GM18867 (cell line): ENCODE measurements at regions not wholly inside any gene's neighbourhood (a gene's known extent, or its start where the extent isn't known, plus 50 kb on each side); places are given as distances from the start of the nearest gene placed in this dataset.
"Not testable (repeated sequence)": the region's sequence is repeated elsewhere in the genome, so short reads cannot be mapped to it uniquely, and the experiment has no call there.

Source experiments
- ATAC-seq: cut with Tn5 transposase; IDR thresholded peaks from one replicate; pipeline ENCODE4 v1.9.1; 2021; ENCODE audit warnings: mild to moderate bottlenecking, moderate library complexity; ENCODE audit not compliant: unreplicated experiment

GRCh38 chr18:43341014-43341413 is 63.7 kb upstream of the SYT4 start:
- no peak for ATAC-seq

- no peak for ATAC-seq
Measured at GRCh38 chr18:43350176-43350575, 72.9 kb upstream of the SYT4 start.

- ATAC-seq, result no peak
Measured at GRCh38 chr18:43364535-43364934, 87.2 kb upstream of the SYT4 start.

- no peak for ATAC-seq
Measured at GRCh38 chr18:43367895-43368294, 90.6 kb upstream of the SYT4 start.

GRCh38 chr18:43369311-43369710 is 92.0 kb upstream of the SYT4 start:
- not testable (repeated sequence) for ATAC-seq

GRCh38 chr18:43372773-43373172 is 95.5 kb upstream of the SYT4 start:
- no peak for ATAC-seq

GRCh38 chr18:43380104-43380672 is 102.9 kb upstream of the SYT4 start:
- no peak for ATAC-seq

- ATAC-seq, result no peak
Measured at GRCh38 chr18:43382641-43383403, 105.5 kb upstream of the SYT4 start.

- ATAC-seq, result no peak
Measured at GRCh38 chr18:43389163-43389562, 111.9 kb upstream of the SYT4 start.

- ATAC-seq, result no peak
Measured at GRCh38 chr18:43392168-43392567, 114.9 kb upstream of the SYT4 start.

- no peak for ATAC-seq
Measured at GRCh38 chr18:43393174-43393573, 115.9 kb upstream of the SYT4 start.

GRCh38 chr18:43396266-43396665 is 119.0 kb upstream of the SYT4 start:
- no peak for ATAC-seq

- no peak for ATAC-seq
Measured at GRCh38 chr18:43398601-43399000, 121.3 kb upstream of the SYT4 start.

- ATAC-seq, result no peak
Measured at GRCh38 chr18:43405097-43405496, 127.8 kb upstream of the SYT4 start.

- ATAC-seq, result no peak
Measured at GRCh38 chr18:43414006-43414405, 136.7 kb upstream of the SYT4 start.

- no peak for ATAC-seq
Measured at GRCh38 chr18:43420091-43420490, 142.8 kb upstream of the SYT4 start.

- no peak for ATAC-seq
Measured at GRCh38 chr18:43420950-43421349, 143.7 kb upstream of the SYT4 start.

GRCh38 chr18:43422518-43422917 is 145.2 kb upstream of the SYT4 start:
- ATAC-seq, result no peak

- no peak for ATAC-seq
Measured at GRCh38 chr18:43435851-43436250, 158.6 kb upstream of the SYT4 start.

GRCh38 chr18:43442131-43442530 is 164.8 kb upstream of the SYT4 start:
- ATAC-seq, result no peak

- no peak for ATAC-seq
Measured at GRCh38 chr18:43442571-43442970, 165.3 kb upstream of the SYT4 start.

- ATAC-seq, result no peak
Measured at GRCh38 chr18:43465483-43465882, 188.2 kb upstream of the SYT4 start.

GRCh38 chr18:43471873-43472272 is 194.6 kb upstream of the SYT4 start:
- no peak for ATAC-seq
